ENCODE measurements at regions not wholly inside any gene's neighbourhood (a gene's known extent, or its start where the extent isn't known, plus 50 kb on each side); places are given as distances from the start of the nearest gene placed in this dataset.

DNA sequence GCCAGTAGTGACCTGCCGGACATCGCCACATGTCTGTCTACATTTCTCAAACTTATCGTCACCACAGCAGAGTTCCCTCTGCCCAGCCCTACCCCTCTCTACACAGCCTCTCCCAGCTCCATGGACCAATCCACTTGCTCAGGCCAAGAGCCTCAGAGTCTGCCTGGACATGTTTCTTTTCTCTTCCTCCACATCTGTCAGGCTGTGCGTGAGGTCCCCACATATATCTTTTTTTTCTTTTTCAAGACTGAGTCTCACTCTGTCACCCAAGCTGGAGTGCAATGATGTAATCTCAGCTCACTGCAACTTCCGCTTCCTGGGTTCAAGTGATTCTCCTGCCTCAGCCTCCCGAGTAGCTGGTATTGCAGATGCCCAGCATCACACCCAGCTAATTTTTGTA is 62.7 kb upstream of the GGTA1 start:
- no peaks in the 10 kb centered on the region for H3K27me3 ChIP-seq (ENCODE audit: insufficient read depth, poor library complexity, severe bottlenecking)
- H3K4me3 ChIP-seq (replicated peaks; ENCODE audit: insufficient read depth, low read length): no peak overlapping the region
- peak; percentile 30 to 69 for DNase-seq (ENCODE audit: low read depth in 1 of 2, low spot score in 1 of 2)
- TF ChIP-seq, protein P1, sequence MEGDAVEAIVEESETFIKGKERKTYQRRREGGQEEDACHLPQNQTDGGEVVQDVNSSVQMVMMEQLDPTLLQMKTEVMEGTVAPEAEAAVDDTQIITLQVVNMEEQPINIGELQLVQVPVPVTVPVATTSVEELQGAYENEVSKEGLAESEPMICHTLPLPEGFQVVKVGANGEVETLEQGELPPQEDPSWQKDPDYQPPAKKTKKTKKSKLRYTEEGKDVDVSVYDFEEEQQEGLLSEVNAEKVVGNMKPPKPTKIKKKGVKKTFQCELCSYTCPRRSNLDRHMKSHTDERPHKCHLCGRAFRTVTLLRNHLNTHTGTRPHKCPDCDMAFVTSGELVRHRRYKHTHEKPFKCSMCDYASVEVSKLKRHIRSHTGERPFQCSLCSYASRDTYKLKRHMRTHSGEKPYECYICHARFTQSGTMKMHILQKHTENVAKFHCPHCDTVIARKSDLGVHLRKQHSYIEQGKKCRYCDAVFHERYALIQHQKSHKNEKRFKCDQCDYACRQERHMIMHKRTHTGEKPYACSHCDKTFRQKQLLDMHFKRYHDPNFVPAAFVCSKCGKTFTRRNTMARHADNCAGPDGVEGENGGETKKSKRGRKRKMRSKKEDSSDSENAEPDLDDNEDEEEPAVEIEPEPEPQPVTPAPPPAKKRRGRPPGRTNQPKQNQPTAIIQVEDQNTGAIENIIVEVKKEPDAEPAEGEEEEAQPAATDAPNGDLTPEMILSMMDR (IDR thresholded peaks at IDR 0.05; ENCODE audit: insufficient read depth, low read length): no peak
- TF ChIP-seq GABPA (IDR thresholded peaks at IDR 0.05; ENCODE audit: low read depth): 0 out of 2 replicates have a peak, but pooled peaks have one; percentile 43
- H3K27ac ChIP-seq (replicated peaks): no peak overlapping the region

DNA sequence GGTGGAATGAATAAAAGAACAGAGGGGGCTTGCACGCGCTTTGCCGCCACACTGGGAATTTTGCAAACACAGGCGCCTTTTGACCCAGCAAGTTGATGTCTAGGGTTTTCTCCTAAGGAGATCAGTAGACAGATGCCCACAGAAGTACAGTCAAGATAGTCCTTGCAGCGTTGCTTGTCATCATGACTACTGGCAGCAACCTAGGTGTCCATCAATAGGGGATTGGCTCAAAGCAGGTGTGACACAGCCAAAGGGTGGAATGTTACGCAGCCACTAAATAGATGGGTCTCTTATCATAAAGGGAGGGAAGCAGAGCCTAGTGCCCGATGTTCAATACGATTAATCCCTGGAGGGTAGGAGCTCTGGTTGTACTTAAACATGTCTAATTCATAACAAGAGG is 63.8 kb upstream of the GGTA1 start:
- no peak overlapping the region for H3K27ac ChIP-seq (replicated peaks)
- TF ChIP-seq, protein P1 (IDR thresholded peaks at IDR 0.05; ENCODE audit: insufficient read depth, low read length): no peak
- TF ChIP-seq GABPA (IDR thresholded peaks at IDR 0.05; ENCODE audit: low read depth): no peak
- TF ChIP-seq, protein P2, sequence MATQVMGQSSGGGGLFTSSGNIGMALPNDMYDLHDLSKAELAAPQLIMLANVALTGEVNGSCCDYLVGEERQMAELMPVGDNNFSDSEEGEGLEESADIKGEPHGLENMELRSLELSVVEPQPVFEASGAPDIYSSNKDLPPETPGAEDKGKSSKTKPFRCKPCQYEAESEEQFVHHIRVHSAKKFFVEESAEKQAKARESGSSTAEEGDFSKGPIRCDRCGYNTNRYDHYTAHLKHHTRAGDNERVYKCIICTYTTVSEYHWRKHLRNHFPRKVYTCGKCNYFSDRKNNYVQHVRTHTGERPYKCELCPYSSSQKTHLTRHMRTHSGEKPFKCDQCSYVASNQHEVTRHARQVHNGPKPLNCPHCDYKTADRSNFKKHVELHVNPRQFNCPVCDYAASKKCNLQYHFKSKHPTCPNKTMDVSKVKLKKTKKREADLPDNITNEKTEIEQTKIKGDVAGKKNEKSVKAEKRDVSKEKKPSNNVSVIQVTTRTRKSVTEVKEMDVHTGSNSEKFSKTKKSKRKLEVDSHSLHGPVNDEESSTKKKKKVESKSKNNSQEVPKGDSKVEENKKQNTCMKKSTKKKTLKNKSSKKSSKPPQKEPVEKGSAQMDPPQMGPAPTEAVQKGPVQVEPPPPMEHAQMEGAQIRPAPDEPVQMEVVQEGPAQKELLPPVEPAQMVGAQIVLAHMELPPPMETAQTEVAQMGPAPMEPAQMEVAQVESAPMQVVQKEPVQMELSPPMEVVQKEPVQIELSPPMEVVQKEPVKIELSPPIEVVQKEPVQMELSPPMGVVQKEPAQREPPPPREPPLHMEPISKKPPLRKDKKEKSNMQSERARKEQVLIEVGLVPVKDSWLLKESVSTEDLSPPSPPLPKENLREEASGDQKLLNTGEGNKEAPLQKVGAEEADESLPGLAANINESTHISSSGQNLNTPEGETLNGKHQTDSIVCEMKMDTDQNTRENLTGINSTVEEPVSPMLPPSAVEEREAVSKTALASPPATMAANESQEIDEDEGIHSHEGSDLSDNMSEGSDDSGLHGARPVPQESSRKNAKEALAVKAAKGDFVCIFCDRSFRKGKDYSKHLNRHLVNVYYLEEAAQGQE (IDR thresholded peaks at IDR 0.05; ENCODE audit: insufficient replicate concordance, low read depth): no peak
- no peak for TF ChIP-seq SPI1 (IDR thresholded peaks at IDR 0.05; ENCODE audit: borderline replicate concordance, low read depth)
- TF ChIP-seq POLR2AphosphoS5 (IDR thresholded peaks at IDR 0.05; ENCODE audit: low read depth): no peak
- no peaks in the 10 kb centered on the region for H3K27me3 ChIP-seq (ENCODE audit: insufficient read depth, poor library complexity, severe bottlenecking)

DNA sequence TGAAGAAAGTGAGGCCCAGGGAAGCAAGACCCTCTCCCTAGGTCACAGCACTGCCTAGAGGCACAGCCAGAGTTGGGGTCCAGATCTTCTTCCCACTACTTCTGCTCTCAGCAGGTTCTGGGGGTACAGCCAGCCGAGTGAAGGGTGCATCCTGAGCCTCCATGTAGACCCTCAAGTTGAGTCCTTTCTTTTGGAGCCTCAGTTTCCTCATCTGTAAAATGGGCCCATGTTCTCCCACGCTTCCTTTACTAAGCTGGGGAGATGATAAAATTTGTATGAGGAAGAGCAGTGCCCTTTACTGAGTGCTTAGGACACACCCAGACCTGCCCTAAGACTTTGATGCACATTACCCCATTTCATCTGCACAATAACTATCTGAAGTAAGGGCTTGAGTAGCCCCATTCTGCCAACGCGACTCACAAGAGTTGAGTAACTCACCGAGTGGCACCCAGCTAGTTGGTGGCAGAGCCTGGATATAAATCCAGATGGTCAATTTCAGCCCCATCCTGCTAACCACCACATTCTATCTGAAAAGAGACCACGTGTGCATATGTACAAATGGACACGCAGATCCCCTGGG is 64.3 kb upstream of the GGTA1 start:
- Histone ChIP-seq H3K27ac (replicated peaks) (no peak overlapping the region), H3K27me3 (ENCODE audit: insufficient read depth, poor library complexity, severe bottlenecking) (no peaks in the 10 kb centered on the region), H3K4me3 (replicated peaks; ENCODE audit: insufficient read depth, low read length) (no peak overlapping the region)
- DNase-seq (ENCODE audit: low read depth in 1 of 2, low spot score in 1 of 2): no peak
- TF ChIP-seq, protein P1 (IDR thresholded peaks at IDR 0.05; ENCODE audit: insufficient read depth, low read length): no peak
- TF ChIP-seq, protein P2 (IDR thresholded peaks at IDR 0.05; ENCODE audit: insufficient replicate concordance, low read depth): no peak
- TF ChIP-seq GABPA (IDR thresholded peaks at IDR 0.05; ENCODE audit: low read depth): no peak
- TF ChIP-seq SPI1 (IDR thresholded peaks at IDR 0.05; ENCODE audit: borderline replicate concordance, low read depth): no peak
- TF ChIP-seq POLR2AphosphoS5 (IDR thresholded peaks at IDR 0.05; ENCODE audit: low read depth): no peak

More for the DNA sequence above, 63.8 kb upstream of the GGTA1 start:
- no peak overlapping the region for H3K4me3 ChIP-seq (replicated peaks; ENCODE audit: insufficient read depth, low read length)
- no peak for DNase-seq (ENCODE audit: low read depth in 1 of 2, low spot score in 1 of 2)

Data from HL-60 (cell line).